HG02970 (cell line): ENCODE measurements at regions not wholly inside any gene's neighbourhood (a gene's known extent, or its start where the extent isn't known, plus 50 kb on each side); places are given as distances from the start of the nearest gene placed in this dataset.

Experiments used
- ATAC-seq: cut with Tn5 transposase; IDR thresholded peaks from one replicate; pipeline ENCODE4 v1.9.1; 2021; ENCODE audit warnings: mild to moderate bottlenecking, moderate library complexity, moderate number of reproducible peaks; ENCODE audit not compliant: unreplicated experiment, low FRiP score

- ATAC-seq = peak; percentile 59
These were observed 85.5 kb upstream of the RND3 start for GRCh38 chr2:150572961-150573395.

- no peak for ATAC-seq
These were observed 84.8 kb upstream of the RND3 start for GRCh38 chr2:150572194-150572766.

- no peak for ATAC-seq
These were observed 83.7 kb upstream of the RND3 start for GRCh38 chr2:150571121-150571520.

- ATAC-seq = no peak
These were observed 83.2 kb upstream of the RND3 start for GRCh38 chr2:150570712-150571111.

GRCh38 chr2:150569761-150570160 is 82.3 kb upstream of the RND3 start:
- no peak for ATAC-seq

- ATAC-seq = no peak
These were observed 80.4 kb upstream of the RND3 start for GRCh38 chr2:150567771-150568301.

- no peak for ATAC-seq
These were observed 78.8 kb upstream of the RND3 start for GRCh38 chr2:150566289-150566688.

- ATAC-seq = no peak
These were observed 73.6 kb upstream of the RND3 start for GRCh38 chr2:150561076-150561475.

- ATAC-seq = no peak
These were observed 69.6 kb upstream of the RND3 start for GRCh38 chr2:150557020-150557600.

GRCh38 chr2:150555611-150556356 is 68.3 kb upstream of the RND3 start:
- ATAC-seq = no peak

- ATAC-seq = no peak
These were observed 66.6 kb upstream of the RND3 start for GRCh38 chr2:150554046-150554445.

- ATAC-seq = no peak
These were observed 64.8 kb upstream of the RND3 start for GRCh38 chr2:150552041-150552820.

GRCh38 chr2:150549381-150549780 is 61.9 kb upstream of the RND3 start:
- no peak for ATAC-seq

GRCh38 chr2:150548527-150548926 is 61.1 kb upstream of the RND3 start:
- no peak for ATAC-seq

GRCh38 chr2:150545916-150546315 is 58.4 kb upstream of the RND3 start:
- ATAC-seq = no peak

- no peak for ATAC-seq
These were observed 57.3 kb upstream of the RND3 start for GRCh38 chr2:150544731-150545130.

- ATAC-seq = no peak
These were observed 55.2 kb upstream of the RND3 start for GRCh38 chr2:150542692-150543091.

GRCh38 chr2:150542172-150542571 is 54.7 kb upstream of the RND3 start:
- ATAC-seq = no peak

GRCh38 chr2:150538651-150539201 is 51.3 kb upstream of the RND3 start:
- ATAC-seq = no peak
